Endothelial cell (in vitro differentiated cells): ENCODE measurements at regions not wholly inside any gene's neighbourhood (a gene's known extent, or its start where the extent isn't known, plus 50 kb on each side); places are given as distances from the start of the nearest gene placed in this dataset.

Experiments
- DNase-seq: peaks from one replicate; pipeline ENCODE4 v3.0.0; 2021; ENCODE audit warnings: low spot score
- H3K27ac Mint-ChIP-seq: one replicate; pipeline ENCODE4 v1.8.0; 2021; ENCODE audit warnings: mixed read lengths, inconsistent platforms; ENCODE audit not compliant: unreplicated experiment
- H3K27me3 Mint-ChIP-seq: one replicate; pipeline ENCODE4 v1.8.0; 2021; ENCODE audit warnings: mild to moderate bottlenecking, moderate library complexity, mixed read lengths, inconsistent platforms; ENCODE audit not compliant: unreplicated experiment
- H3K36me3 Mint-ChIP-seq: one replicate; pipeline ENCODE4 v1.8.0; 2021; ENCODE audit warnings: mild to moderate bottlenecking, low read depth, mixed read lengths, inconsistent platforms; ENCODE audit not compliant: unreplicated experiment
- H3K4me1 Mint-ChIP-seq: one replicate; pipeline ENCODE4 v1.8.0; 2021; ENCODE audit warnings: mild to moderate bottlenecking, mixed read lengths, inconsistent platforms; ENCODE audit not compliant: unreplicated experiment
- H3K4me3 Mint-ChIP-seq: one replicate; pipeline ENCODE4 v1.8.0; 2021; ENCODE audit warnings: mild to moderate bottlenecking, mixed read lengths, inconsistent platforms; ENCODE audit not compliant: unreplicated experiment
- H3K9me3 Mint-ChIP-seq: one replicate; pipeline ENCODE4 v1.8.0; 2021; ENCODE audit warnings: mixed read lengths, inconsistent platforms; ENCODE audit not compliant: unreplicated experiment
- CTCF ChIP-seq: fragments of 200-600 bp; sonication (generic); IDR thresholded peaks from one replicate; pipeline ENCODE4 v1.5.0; 2021; ENCODE audit warnings: antibody characterized with exemption; ENCODE audit not compliant: unreplicated experiment

- Mint-ChIP-seq H3K4me3 (no peak overlapping the region), H3K27ac (no peak overlapping the region), H3K36me3 (no peaks in the 10 kb centered on the region), H3K27me3 (no peaks in the 10 kb centered on the region), H3K4me1 (peaks cover 2% of the 10 kb centered on the region), H3K9me3 (no peaks in the 10 kb centered on the region)
- no peak for TF ChIP-seq CTCF
- DNase-seq = no peak
Observed at GRCh38 chr6:78483553-78484197, 383.7 kb upstream of the IRAK1BP1 start.

- no peaks in the 10 kb centered on the region for H3K9me3 Mint-ChIP-seq
- no peak for DNase-seq
- H3K27ac Mint-ChIP-seq = no peak overlapping the region
- H3K4me3 Mint-ChIP-seq = no peak overlapping the region
- peaks cover 3% of the 10 kb centered on the region for H3K4me1 Mint-ChIP-seq
- TF ChIP-seq CTCF = no peak
- no peaks in the 10 kb centered on the region for H3K27me3 Mint-ChIP-seq
- no peaks in the 10 kb centered on the region for H3K36me3 Mint-ChIP-seq
Observed at GRCh38 chr6:78484198-78485064, 382.9 kb upstream of the IRAK1BP1 start.

- no peak overlapping the region for H3K27ac Mint-ChIP-seq
- H3K4me1 Mint-ChIP-seq = peaks cover 4% of the 10 kb centered on the region
- DNase-seq = no peak
- H3K9me3 Mint-ChIP-seq = no peaks in the 10 kb centered on the region
- TF ChIP-seq CTCF = no peak
- no peaks in the 10 kb centered on the region for H3K27me3 Mint-ChIP-seq
- H3K4me3 Mint-ChIP-seq = no peak overlapping the region
- no peaks in the 10 kb centered on the region for H3K36me3 Mint-ChIP-seq
Observed at GRCh38 chr6:78487401-78487800, 379.9 kb upstream of the IRAK1BP1 start.

- TF ChIP-seq CTCF = no peak
- H3K9me3 Mint-ChIP-seq = no peaks in the 10 kb centered on the region
- no peaks in the 10 kb centered on the region for H3K36me3 Mint-ChIP-seq
- peaks cover 4% of the 10 kb centered on the region for H3K4me1 Mint-ChIP-seq
- DNase-seq = no peak
- no peaks in the 10 kb centered on the region for H3K27me3 Mint-ChIP-seq
- H3K4me3 Mint-ChIP-seq = no peak overlapping the region
- no peak overlapping the region for H3K27ac Mint-ChIP-seq
Observed at GRCh38 chr6:78489874-78490273, 377.5 kb upstream of the IRAK1BP1 start.

- Mint-ChIP-seq H3K4me3 (no peak overlapping the region), H3K36me3 (no peaks in the 10 kb centered on the region), H3K9me3 (no peaks in the 10 kb centered on the region), H3K27me3 (no peaks in the 10 kb centered on the region), H3K4me1 (peaks cover 2% of the 10 kb centered on the region), H3K27ac (no peak overlapping the region)
- DNase-seq = no peak
- no peak for TF ChIP-seq CTCF
Observed at GRCh38 chr6:78492351-78493017, 374.9 kb upstream of the IRAK1BP1 start.
